DMS153 treated with DMSO at 0.1 percent for 48 hours (cell line): ENCODE measurements at regions not wholly inside any gene's neighbourhood (a gene's known extent, or its start where the extent isn't known, plus 50 kb on each side); places are given as distances from the start of the nearest gene placed in this dataset.

Experiments
- DNase-seq: peaks from one replicate; lab custom pipeline; 2025; ENCODE audit not compliant: unreplicated experiment; lab: John Stamatoyannopoulos, UW

- DNase-seq = no peak
Observed at GRCh38 chr14:104422837-104423681, 156.5 kb upstream of the C14orf180 start.

GRCh38 chr14:104423701-104424405 is 155.7 kb upstream of the C14orf180 start:
- no peak for DNase-seq

- DNase-seq = no peak
Observed at GRCh38 chr14:104424406-104425072, 155.0 kb upstream of the C14orf180 start.

GRCh38 chr14:104425171-104425681 is 154.3 kb upstream of the C14orf180 start:
- DNase-seq = no peak

- DNase-seq = no peak
Observed at GRCh38 chr14:104425763-104426646, 153.6 kb upstream of the C14orf180 start.

- no peak for DNase-seq
Observed at GRCh38 chr14:104427131-104427851, 152.3 kb upstream of the C14orf180 start.

- no peak for DNase-seq
Observed at GRCh38 chr14:104428333-104428851, 151.2 kb upstream of the C14orf180 start.

- no peak for DNase-seq
Observed at GRCh38 chr14:104428860-104429259, 150.7 kb upstream of the C14orf180 start.

GRCh38 chr14:104429291-104429861 is 150.2 kb upstream of the C14orf180 start:
- DNase-seq = no peak

GRCh38 chr14:104431351-104431928 is 148.1 kb upstream of the C14orf180 start:
- no peak for DNase-seq

- DNase-seq = no peak
Observed at GRCh38 chr14:104431929-104432541, 147.5 kb upstream of the C14orf180 start.

GRCh38 chr14:104432611-104433231 is 146.8 kb upstream of the C14orf180 start:
- no peak for DNase-seq

GRCh38 chr14:104433401-104434213 is 146.0 kb upstream of the C14orf180 start:
- DNase-seq = no peak

GRCh38 chr14:104434214-104435076 is 145.1 kb upstream of the C14orf180 start:
- DNase-seq = no peak

GRCh38 chr14:104435147-104436046 is 144.2 kb upstream of the C14orf180 start:
- no peak for DNase-seq
